GM20000 (cell line): ENCODE measurements at regions not wholly inside any gene's neighbourhood (a gene's known extent, or its start where the extent isn't known, plus 50 kb on each side); places are given as distances from the start of the nearest gene placed in this dataset.

Source experiments
- DNase-seq: peaks from one replicate; pipeline ENCODE4 v3.0.0; 2012; ENCODE audit warnings: low spot score
- CTCF ChIP-seq: IDR thresholded peaks from 2 replicates; pipeline ENCODE4 v1.5.1; 2012; ENCODE audit warnings: mild to moderate bottlenecking, control low read depth; ENCODE audit errors: extremely low read depth, missing control alignments

DNA sequence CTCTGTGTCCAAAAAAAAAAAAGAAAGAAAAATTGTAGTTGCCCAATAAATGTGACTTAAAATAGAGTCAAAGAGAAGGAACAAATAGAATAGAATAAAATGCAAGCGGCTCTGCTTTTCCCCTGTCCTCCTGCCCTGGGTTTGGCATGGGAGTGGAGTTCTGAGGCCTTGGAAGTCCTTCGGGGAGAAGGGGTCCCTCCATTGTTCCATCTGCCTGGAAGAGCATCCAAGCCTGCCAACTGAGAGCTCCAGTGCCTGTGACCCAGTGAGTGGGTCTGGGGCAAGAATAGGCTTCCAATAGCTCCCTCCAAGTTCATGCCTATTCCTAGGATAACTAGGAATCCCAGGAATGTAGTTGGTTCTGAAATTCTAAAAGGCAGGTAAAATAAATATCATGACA, 321.4 kb downstream of the MYCN start:
- no peak for TF ChIP-seq CTCF
- DNase-seq, result no peak

DNA sequence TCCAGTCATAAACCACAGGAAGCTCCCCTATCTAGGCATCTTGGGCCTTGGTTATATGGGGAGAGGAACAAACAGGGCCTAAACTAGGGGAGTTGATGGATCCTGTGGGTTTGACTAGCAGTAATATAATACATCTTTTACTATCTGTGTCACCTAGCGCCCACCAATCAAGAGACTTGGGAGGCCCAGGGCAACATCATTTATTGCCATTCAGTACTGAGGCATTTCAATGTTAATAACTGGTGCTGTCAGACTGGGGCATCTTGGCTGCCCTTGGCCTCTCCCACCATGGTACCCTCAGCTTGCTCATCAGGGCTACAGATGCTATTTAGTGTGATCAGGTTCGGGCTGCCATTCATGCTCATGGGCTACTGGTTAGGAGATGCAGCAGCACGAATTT, 320.7 kb downstream of the MYCN start:
- no peak for TF ChIP-seq CTCF
- DNase-seq, result no peak

- DNase-seq, result no peak
- TF ChIP-seq CTCF, result no peak
Measured at GRCh38 chr2:16260041-16260830, 319.9 kb downstream of the MYCN start.

DNA sequence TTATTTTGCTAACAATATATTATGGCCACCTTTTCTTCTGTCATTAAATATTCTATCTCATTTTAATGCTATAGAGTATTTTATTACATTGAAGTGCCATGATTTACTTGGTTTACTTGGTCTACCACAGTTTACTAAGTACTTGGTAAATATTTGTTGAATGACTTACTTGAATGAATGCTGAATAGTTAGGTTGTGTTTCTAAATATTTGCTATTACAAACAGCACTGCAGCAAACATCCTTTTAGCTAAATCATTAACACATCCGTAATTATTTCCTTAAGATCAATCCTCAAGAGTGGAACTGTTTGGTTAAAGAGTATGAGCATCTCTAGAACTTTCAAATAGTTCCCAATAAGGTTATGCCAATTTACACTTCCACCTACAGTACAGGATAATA, 318.7 kb downstream of the MYCN start:
- no peak for DNase-seq
- no peak for TF ChIP-seq CTCF

GRCh38 chr2:16258350-16258749, 318.0 kb downstream of the MYCN start:
- DNase-seq, result no peak
- no peak for TF ChIP-seq CTCF

- TF ChIP-seq CTCF, result no peak
- no peak for DNase-seq
Measured at GRCh38 chr2:16257322-16258028, 317.1 kb downstream of the MYCN start.

DNA sequence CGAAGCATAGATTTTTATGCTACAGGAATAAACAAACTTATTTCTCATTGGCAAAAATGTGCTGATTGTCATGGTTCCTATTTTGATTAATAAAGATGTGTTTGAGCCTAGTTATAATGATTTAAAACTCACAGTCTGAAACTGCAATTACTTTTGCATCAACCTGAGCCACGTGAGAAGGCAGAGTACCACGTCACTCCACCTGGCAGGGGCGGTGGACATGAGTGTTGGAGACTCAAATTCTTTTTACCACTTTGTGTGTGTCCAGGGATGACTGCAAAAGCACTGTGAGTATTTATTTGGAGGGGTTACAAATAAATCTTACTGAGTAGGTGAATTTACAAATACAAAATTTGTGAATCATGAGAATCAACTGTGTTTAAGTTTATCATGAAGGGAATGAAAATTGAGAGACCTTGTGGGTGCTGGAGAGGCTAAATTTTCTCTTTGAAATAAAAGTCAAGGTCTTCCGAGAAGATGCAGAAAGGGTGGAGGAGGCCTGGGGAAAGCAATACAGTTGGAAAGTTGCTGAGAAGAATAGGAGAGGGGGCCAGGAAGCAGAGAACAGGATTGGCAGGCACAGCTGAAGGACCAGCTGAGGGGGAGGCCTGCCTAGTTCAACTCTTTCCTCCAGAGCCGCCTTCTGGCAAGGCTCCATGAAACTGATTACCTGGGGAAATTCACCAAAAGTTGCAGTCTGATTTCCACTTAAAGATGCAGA, 316.4 kb downstream of the MYCN start:
- DNase-seq, result no peak
- TF ChIP-seq CTCF, result no peak
